Heart right ventricle (tissue), 16 donors: ENCODE measurements at regions not wholly inside any gene's neighbourhood (a gene's known extent, or its start where the extent isn't known, plus 50 kb on each side); places are given as distances from the start of the nearest gene placed in this dataset.

Experiments
- ATAC-seq, 8 donors: fragments of 200-7000 bp; cut with Tn5 transposase; one replicate each; pipeline ENCODE4 v1.9.1; 2020; ENCODE audit warnings: mild to moderate bottlenecking in 8 of 8, moderate library complexity in 8 of 8, moderate number of reproducible peaks in 1 of 8
- DNase-seq, 2 donors: peaks; one replicate each; pipeline ENCODE4 v3.0.0-alpha.2; 2020
- H3K27ac ChIP-seq, 10 donors: fragments of 200-600 bp; sonication (generic) in 2 of 10; one replicate each; pipeline versions ENCODE4 v1.5.0 to v1.8.0; 2020 to 2022; ENCODE audit warnings: mild to moderate bottlenecking in 3 of 10
- H3K27me3 ChIP-seq, 7 donors: fragments of 200-600 bp; one replicate each; pipeline ENCODE4 v1.8.0; 2021 to 2022; ENCODE audit warnings: mild to moderate bottlenecking in 2 of 7
- H3K36me3 ChIP-seq, 9 donors: fragments of 200-600 bp; sonication (generic) in 1 of 9; one replicate each; pipeline versions ENCODE4 v1.5.0 to v1.8.0; 2020 to 2022; ENCODE audit warnings: mild to moderate bottlenecking in 2 of 9
- H3K4me1 ChIP-seq, 9 donors: fragments of 200-600 bp; sonication (generic) in 1 of 9; one replicate each; pipeline versions ENCODE4 v1.5.0 to v1.8.0; 2020 to 2022; ENCODE audit warnings: mild to moderate bottlenecking in 4 of 9
- H3K4me3 ChIP-seq, 10 donors: fragments of 200-600 bp; sonication (generic) in 2 of 10; one replicate each; pipeline versions ENCODE4 v1.5.0 to v1.8.0; 2020 to 2022; ENCODE audit warnings: mild to moderate bottlenecking in 7 of 10, moderate library complexity in 2 of 10
- H3K9me3 ChIP-seq, 11 donors: fragments of 200-600 bp in 10 of 11; sonication (generic) in 2 of 11; one replicate each; pipeline versions ENCODE4 v1.5.0 to v1.8.0; 2013 to 2022; ENCODE audit warnings: mild to moderate bottlenecking in 2 of 11, control low read depth in 1 of 11, moderate library complexity in 1 of 11
- CTCF ChIP-seq, 9 donors: fragments of 200-600 bp; sonication (generic) in 2 of 9; IDR thresholded peaks; one replicate each; pipeline versions ENCODE4 v1.5.0 to v1.8.0; 2021 to 2022; ENCODE audit warnings: antibody characterized with exemption in 9 of 9, mild to moderate bottlenecking in 5 of 9, moderate library complexity in 1 of 9
- WGBS, 2 donors: extraction: QIAGEN DNeasy Blood & Tissue Kit; methylation state at CpG; one replicate each; pipeline ENCODE4 v1.1.7; 2013; ENCODE audit warnings: inconsistent platforms in 1 of 2; 5-methylcytosine and 5-hydroxymethylcytosine counted together
- intact Hi-C, 10 donors: fragments of 100-400 bp; cut with DNase I; formaldehyde crosslinking; loops; one replicate each; pipeline versions ENCODE4 v1.11.1 to v1.14.2; 2022
- donor health status: Arrhythmogenic right ventricular cardiomyopathy.
- donor health status: ischemic (EF 13 %, LVEDD 7.1; RV severe dilation, severe dysfunction).
- donor health status: healthy with polysubstance abuse.
- donor health status: DM: no; HTN: yes; CAD: no.
- donor health status: DM: no; HTN: no; CAD: no.
- donor health status: ischemic (EF 25% LVEDD 6.9; RV normal size, moderate dysfunction).
- donor health status: ischemic (EF 25% LVEDD 5.7; RV mildly dilated, moderate dysfunction).
- donor health status: healthy.
- donor health status: DM: yes; HTN: yes; CAD: no.
- donor health status: Ischemic cardiomyopathy.
- donor health status: ischemic (EF 35%, LVEDD 5.7; RV mildly dilated, moderate dysfunction).
- donor health status: nonischemic (EF 11% LVEDD 7.7; RV severe dilation, severe dysfunction).
- donor health status: DM: yes; HTN: yes; CAD: no.
- donor health status: PGD.
- donor health status: ischemic (EF 29% LVEDD 5.4; RV normal size, mild dysfunction).
- donor health status: nonischemic (EF 23%, LVEDD 6.1; RV moderate dilation, normal function).

GRCh38 chr4:100098681-100099080 is 91.6 kb downstream of the DDIT4L start:
- H3K27ac ChIP-seq, result no peak overlapping the region
- H3K9me3 ChIP-seq, result no peaks in the 10 kb centered on the region
- DNase-seq, result no peak
- WGBS, 2 donors, result 91 to 96% methylated on average over 2 of the region's 2 CpGs
- H3K4me3 ChIP-seq, result no peak overlapping the region
- peaks cover 0 to 24% (median 7%) of the 10 kb centered on the region in 9 donors for H3K4me1 ChIP-seq
- no peak for TF ChIP-seq CTCF (IDR thresholded peaks at IDR 0.05)
- ATAC-seq, result no peak
- no peaks in the 10 kb centered on the region for H3K36me3 ChIP-seq
- intact Hi-C loops, result loop anchor here in 4 of 10 donors (5.0 to 10.0 kb wide), 6 partner anchors 94 to 1636 kb away; partner anchors contain the start of gene DDIT4L (in 1 of the 4)
- H3K27me3 ChIP-seq, result no peaks in the 10 kb centered on the region

GRCh38 chr4:100098011-100098545 is 92.2 kb downstream of the DDIT4L start:
- ATAC-seq, result no peak
- Histone ChIP-seq H3K27me3 (no peaks in the 10 kb centered on the region), H3K36me3 (no peaks in the 10 kb centered on the region), H3K27ac (no peak overlapping the region), H3K4me1 (peaks cover 3 to 30% (median 13%) of the 10 kb centered on the region in 9 donors), H3K4me3 (no peak overlapping the region), H3K9me3 (no peaks in the 10 kb centered on the region)
- no peak for TF ChIP-seq CTCF (IDR thresholded peaks at IDR 0.05)
- 56 to 67% methylated on average over 7 of the region's 7 CpGs for WGBS, 2 donors
- intact Hi-C loops, result loop anchor here in 4 of 10 donors (5.0 to 10.0 kb wide), 6 partner anchors 94 to 1637 kb away; partner anchors contain the start of gene DDIT4L (in 1 of the 4)
- DNase-seq, result no peak

- ATAC-seq (peak; percentile 82 to 95 (median 91)), DNase-seq (peak; percentile 25 to 54)
- intact Hi-C loops, result loop anchor here in 4 of 10 donors (5.0 to 10.0 kb wide), 6 partner anchors 96 to 1639 kb away; partner anchors contain the start of gene DDIT4L (in 1 of the 4)
- Histone ChIP-seq H3K4me1 (peaks cover 5 to 32% (median 14%) of the 10 kb centered on the region in 9 donors), H3K9me3 (no peaks in the 10 kb centered on the region), H3K27ac (peak overlapping the region in 5 of 10 donors; percentile 2 to 57 (median 26)), H3K4me3 (no peak overlapping the region), H3K27me3 (no peaks in the 10 kb centered on the region), H3K36me3 (no peaks in the 10 kb centered on the region)
- WGBS, 2 donors, result 11 to 17% methylated on average over 7 of the region's 7 CpGs
- TF ChIP-seq CTCF (IDR thresholded peaks at IDR 0.05), result peak; percentile 38 to 82 (median 68)
Measured at GRCh38 chr4:100095729-100096595, 94.3 kb downstream of the DDIT4L start.

GRCh38 chr4:100093091-100093866 is 97.0 kb downstream of the DDIT4L start:
- H3K9me3 ChIP-seq, result no peaks in the 10 kb centered on the region
- peak; percentile 51 to 83 for DNase-seq
- ATAC-seq, result peak; percentile 77 to 97 (median 89)
- 34 to 35% methylated on average over 8 of the region's 8 CpGs for WGBS, 2 donors
- peaks cover 5 to 32% (median 14%) of the 10 kb centered on the region in 9 donors for H3K4me1 ChIP-seq
- no peak overlapping the region for H3K4me3 ChIP-seq
- no peaks in the 10 kb centered on the region for H3K36me3 ChIP-seq
- H3K27ac ChIP-seq, result peak overlapping the region in 6 of 10 donors; percentile 3 to 34 (median 16)
- intact Hi-C loops, result loop anchor here in 5 of 10 donors (2.0 to 10.0 kb wide), 8 partner anchors 98 to 1642 kb away; no protein-coding TSS in a partner anchor
- TF ChIP-seq CTCF (IDR thresholded peaks at IDR 0.05), result peak; percentile 65 to 91 (median 85)
- no peaks in the 10 kb centered on the region for H3K27me3 ChIP-seq
